EL (cell line): ENCODE measurements at regions not wholly inside any gene's neighbourhood (a gene's known extent, or its start where the extent isn't known, plus 50 kb on each side); places are given as distances from the start of the nearest gene placed in this dataset.

Experiments used
- DNase-seq: peaks from one replicate; pipeline ENCODE4 v3.0.0-alpha.2; 2016

GRCh38 chr17:62880120-62880519, 72.0 kb upstream of the MARCHF10 start:
- no peak for DNase-seq

- DNase-seq = peak; percentile 32
Measured at GRCh38 chr17:62876673-62877405, 68.7 kb upstream of the MARCHF10 start.

- DNase-seq = peak; percentile 16
Measured at GRCh38 chr17:62876063-62876462, 67.9 kb upstream of the MARCHF10 start.

GRCh38 chr17:62875296-62875695, 67.2 kb upstream of the MARCHF10 start:
- no peak for DNase-seq

GRCh38 chr17:62871291-62871690, 63.2 kb upstream of the MARCHF10 start:
- DNase-seq = no peak

GRCh38 chr17:62870552-62870971, 62.4 kb upstream of the MARCHF10 start:
- no peak for DNase-seq

GRCh38 chr17:62870030-62870541, 62.0 kb upstream of the MARCHF10 start:
- peak; percentile 67 for DNase-seq

- DNase-seq = no peak
Measured at GRCh38 chr17:62868723-62869122, 60.6 kb upstream of the MARCHF10 start.

GRCh38 chr17:62868008-62868407, 59.9 kb upstream of the MARCHF10 start:
- DNase-seq = no peak

- no peak for DNase-seq
Measured at GRCh38 chr17:62867303-62867702, 59.2 kb upstream of the MARCHF10 start.

- DNase-seq = no peak
Measured at GRCh38 chr17:62866471-62866870, 58.4 kb upstream of the MARCHF10 start.

- no peak for DNase-seq
Measured at GRCh38 chr17:62865586-62865985, 57.5 kb upstream of the MARCHF10 start.

GRCh38 chr17:62862251-62862650, 54.1 kb upstream of the MARCHF10 start:
- no peak for DNase-seq

- no peak for DNase-seq
Measured at GRCh38 chr17:62860962-62861873, 53.1 kb upstream of the MARCHF10 start.

GRCh38 chr17:62859146-62859545, 51.0 kb upstream of the MARCHF10 start:
- peak; percentile 8 for DNase-seq
